Ecto neural progenitor cell (in vitro differentiated cells): ENCODE measurements at regions not wholly inside any gene's neighbourhood (a gene's known extent, or its start where the extent isn't known, plus 50 kb on each side); places are given as distances from the start of the nearest gene placed in this dataset.

Source experiments
- DNase-seq: peaks from one replicate; pipeline ENCODE4 v3.0.0-alpha.2; 2018; ENCODE audit warnings: low spot score

DNA sequence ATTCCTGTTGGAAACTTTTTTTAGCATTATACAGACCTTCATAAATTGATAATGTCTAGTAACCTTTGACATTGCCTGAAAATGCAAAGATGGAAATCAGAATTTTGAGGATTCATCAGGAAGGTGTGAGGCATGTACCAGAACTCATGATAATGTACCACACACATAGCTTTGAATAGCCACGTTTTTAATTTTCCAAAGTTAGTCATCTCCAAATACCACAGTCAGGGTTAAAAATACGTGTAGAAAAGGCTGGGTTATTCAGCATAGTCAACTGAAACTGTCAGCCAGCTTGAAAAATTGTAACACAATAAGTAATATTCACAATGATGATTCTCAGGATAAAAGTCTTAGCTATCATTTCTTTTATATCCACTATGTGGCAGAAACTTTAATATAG lies 102.0 kb upstream of the THRB start:
- DNase-seq: no peak

DNA sequence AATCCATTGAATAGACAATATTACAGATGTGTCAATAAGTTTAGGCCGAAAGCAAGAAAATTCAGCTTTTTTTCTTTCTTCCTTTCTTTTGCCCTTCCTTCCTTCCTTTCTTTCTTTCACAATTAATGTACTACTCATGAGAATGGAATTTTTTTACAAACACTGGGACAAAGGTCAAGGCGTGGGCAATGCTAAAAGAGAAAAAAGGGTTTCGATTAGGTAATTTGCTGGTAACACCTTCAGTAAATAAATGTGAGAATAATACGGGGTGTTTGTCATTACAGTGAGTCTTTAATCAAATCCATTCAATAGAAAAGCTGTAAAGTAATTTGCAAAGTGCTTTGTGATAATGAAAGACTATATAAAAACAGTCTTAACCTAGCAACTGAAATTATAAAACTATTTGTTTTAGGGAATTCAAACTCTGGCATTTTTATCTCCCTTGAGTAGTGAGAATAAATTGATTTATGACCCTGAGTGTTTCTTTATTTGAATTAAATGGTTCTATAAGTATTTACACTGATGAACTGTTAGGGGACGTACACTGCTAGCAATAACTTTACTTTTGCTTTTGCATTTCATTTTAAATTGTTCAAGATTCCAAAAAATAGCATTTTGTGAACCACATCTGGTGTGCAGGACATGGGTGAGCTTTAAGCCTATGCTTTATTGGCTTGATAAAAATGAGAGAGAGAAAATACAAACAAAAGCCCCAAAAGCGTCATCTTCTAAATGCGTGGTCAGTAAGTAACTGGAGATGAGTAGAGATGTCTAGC lies 104.2 kb upstream of the THRB start:
- DNase-seq: no peak

DNA sequence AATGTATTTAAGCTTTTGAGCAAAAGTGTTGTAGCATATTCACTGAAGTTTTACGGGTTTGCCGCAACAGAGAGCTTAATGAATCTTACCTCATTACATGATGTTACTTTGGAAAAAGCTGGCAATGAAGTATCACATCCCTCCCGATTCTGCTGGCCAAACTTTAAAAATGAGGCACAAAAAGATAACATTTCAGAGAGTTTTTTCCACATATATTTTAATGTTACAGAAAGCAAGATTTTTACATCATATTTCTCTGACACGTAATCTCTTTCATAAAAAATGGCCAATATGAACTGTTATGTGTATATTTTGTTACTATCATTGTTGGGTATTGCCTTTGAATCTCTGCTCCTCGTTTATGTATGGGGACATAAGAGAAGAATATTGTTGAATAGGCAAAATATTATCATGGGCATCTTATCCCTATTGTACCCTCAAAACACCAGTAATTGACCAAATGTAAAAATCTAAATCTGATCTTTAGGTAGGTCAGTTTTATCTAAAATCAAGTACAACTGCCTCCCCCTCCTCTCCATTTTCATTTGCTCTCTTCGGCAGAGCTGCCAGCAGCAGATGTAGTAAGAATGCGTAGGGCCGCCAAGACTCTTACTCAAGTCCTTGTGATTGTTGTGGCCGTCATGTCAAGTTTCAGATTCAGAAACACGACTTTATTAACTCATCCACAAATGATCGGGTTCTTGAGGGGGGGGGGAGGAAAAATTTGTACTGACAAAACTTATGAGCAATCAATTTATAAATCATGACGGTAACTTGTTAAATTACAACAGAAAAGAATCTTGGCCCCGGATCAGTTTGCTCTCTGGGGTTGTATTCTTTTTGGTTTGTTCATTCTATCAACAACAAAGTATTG lies 106.7 kb upstream of the THRB start:
- DNase-seq: no peak

DNA sequence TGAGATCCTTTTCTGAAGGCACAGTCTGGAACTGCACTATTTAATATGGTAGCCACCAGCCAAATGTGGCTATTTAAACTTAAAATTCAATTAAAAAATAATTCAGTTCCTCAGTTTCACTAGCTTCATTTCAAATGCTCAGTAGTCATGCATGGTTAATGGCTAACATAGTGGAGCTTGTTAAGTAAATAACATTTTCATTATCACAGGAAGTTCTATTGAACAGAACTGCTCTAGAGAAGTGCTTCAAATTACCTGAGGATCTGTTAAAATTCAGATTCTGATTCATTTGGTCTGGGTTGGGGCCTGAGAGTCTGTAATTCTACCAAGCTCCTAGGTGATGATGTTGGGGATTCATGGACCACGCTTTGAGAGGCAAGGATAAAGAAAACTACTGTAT lies 109.6 kb upstream of the THRB start:
- no peak for DNase-seq

DNA sequence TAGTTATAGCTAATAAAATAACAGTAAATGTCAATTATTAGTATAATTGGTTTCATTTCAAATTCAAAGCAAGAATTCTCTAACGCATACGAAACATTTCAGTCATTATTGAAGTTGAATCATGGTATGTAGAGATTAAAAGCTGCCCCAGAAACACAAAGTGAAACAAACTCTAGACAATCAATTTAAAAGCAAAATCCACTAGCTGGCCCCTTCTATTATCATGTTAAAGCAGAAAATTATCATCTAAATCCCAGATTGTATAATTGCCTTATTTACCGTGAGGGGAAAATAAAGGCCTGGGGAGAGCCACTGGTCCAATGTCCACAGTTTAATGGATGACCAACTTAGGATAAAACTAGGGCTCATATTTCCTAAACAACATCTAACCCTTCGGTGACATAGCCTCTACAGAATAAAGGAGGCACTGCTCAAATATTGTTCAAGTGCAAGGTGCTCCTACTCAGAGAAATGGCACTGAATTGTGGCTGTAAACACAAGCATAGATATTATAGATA lies 110.9 kb upstream of the THRB start:
- no peak for DNase-seq

DNA sequence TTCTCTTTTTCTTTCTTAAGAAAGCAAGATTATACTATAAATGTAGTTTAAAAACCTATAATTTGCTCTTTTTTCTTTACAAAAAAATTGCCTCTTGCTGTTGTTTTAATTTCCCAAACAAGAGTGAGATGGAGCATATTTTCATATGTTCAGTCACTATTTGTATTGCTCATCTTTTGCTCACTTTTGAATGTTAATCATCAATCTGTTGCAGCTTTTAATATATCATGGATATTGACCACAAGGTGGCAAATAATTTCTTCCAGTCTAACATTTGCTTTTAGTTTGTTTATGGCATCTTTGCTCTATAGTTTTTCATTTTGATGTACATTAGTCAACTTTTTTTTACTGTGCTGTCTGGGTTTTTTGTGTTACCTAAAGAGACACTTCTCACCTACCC lies 112.6 kb upstream of the THRB start:
- DNase-seq: no peak

DNA sequence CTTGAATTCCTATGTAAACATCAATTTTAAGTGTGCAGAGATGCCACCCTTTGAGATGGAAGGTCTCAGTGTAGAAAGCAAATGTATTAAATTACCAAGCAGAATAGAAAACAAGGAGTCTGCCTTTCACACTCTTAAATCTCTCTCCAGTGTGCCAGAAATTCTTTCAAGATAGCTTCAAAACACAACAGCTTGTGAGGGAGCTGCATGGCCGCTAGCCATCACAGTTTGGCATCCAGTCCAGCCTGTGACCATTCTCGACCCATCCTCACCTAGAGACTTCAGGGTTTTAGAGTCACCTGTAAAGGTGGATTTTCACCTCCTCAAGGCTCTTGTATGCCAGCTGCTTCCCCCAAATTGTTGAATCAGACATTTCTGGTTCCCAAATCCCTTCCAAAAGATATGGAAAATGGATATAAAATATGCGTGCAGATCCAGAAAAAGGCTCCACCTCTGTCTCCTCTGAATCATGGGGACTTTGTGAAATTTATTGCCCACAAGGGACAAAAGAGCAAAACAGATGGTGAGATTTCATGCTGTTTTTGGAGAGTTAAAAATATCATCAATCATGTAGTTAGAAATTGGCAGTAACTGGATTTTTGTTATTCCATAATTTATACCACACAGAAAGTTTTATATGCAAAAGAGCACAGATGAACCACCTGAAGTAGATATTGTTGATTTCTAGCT lies 114.2 kb upstream of the THRB start:
- DNase-seq: no peak

DNA sequence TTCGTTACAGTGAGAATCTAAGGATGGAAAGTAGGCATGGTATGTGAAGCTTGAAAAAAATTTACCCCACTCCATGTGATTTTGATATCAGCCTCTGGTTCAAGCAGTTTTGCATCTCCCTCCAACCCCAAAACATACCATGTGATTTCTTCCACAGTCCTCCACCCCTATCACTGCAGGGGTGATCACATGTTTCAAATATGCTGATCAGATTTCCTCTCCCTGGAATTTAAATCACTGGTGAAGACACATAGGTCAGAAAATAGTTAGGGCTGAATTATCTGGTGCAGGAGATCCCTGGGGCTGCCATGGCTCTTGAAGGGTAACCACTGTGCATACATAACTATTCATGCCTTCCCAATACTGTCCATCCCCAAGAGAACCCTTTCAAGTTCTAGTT lies 119.7 kb upstream of the THRB start:
- no peak for DNase-seq

DNA sequence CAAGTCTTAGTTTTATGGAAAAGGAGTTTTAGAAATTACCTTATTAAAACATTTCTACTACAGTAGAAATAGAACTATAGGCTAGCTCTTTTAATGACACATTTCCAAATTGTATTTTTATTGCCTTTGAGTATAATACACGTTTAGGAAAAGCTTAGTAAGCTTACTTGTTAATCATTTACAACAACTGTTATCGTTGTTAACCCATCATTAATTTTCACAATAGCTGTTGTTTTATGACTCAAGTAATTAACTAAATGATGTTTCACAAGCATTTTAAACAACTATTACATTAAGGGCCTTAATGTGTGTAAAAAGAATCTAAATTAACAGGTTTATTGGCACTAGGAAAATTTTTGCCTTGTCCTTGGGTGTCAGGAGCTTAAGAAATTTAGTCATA lies 120.5 kb upstream of the THRB start:
- no peak for DNase-seq

DNA sequence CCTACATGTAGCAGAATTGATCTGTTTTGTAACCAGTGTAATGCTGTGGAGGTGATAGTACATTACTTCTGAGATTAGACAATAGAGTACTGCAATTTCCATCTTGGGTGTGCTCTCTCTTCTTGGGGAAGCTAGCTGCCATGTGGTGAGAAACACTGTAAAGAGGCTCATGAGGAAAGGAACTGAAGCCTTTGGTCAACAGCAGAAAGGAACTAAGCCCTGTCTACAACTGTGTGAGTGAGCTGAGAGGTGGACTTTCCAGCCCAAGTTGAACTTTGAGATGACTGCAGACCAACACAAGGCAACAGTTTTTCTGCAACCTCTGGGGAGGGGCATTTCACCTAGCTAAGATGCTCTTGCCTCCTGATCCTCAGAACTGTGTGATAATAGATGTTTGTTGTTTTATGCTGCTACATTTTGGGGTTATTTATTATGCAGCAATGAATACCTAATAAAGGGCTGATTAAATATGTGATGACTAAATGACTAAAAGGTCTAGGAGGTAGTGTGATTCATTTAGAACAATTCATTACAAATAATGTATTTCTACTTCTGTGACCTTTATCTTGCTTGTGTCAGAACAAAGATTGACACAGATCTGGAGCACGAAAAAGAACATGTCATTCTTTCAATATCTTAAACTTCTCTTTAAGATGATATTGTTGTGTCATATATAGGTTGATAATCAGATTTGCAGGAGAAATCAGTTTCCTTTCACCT lies 121.6 kb upstream of the THRB start:
- no peak for DNase-seq

DNA sequence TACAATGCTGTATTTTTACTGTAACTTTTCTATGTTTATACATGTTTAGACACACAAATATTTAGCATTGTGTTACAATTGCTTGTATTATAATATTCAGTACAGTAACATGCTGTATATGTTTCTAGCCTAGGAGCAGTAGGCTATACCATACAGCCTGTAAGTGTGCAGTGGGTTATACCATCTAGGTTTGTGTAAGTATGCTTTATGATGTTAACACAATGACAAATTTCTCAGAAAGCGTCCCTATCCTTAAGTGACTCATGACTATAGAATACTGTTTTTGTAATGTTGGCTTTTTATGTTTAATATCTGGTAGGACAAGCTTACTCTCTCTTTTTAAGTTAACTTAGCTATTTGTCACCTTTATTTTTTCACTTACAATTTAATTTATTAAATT lies 127.5 kb upstream of the THRB start:
- no peak for DNase-seq

DNA sequence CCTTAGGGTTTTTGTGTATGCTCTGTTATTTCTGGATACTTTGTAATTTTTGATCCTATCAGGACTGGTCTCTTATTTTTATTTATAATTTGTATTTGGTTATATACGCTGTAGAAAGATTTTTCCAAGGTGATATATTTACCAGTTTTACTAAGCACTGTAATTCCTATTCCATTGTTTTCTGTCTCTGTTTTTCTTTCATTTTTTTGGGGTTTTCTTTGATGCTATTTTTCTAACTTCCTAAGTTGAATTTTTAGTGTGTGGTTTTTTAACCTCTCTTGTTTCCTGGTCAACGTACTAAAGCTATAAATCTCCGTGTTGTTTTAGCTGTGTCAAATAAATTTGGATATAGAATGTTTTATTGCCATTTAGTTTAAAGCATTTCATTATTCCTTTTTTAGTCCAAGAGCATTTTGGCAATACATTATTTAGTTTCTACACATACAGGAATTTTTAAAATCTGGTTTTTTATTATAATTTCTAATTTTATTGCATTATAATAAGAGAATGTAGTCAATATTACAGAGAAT lies 128.1 kb upstream of the THRB start:
- no peak for DNase-seq

DNA sequence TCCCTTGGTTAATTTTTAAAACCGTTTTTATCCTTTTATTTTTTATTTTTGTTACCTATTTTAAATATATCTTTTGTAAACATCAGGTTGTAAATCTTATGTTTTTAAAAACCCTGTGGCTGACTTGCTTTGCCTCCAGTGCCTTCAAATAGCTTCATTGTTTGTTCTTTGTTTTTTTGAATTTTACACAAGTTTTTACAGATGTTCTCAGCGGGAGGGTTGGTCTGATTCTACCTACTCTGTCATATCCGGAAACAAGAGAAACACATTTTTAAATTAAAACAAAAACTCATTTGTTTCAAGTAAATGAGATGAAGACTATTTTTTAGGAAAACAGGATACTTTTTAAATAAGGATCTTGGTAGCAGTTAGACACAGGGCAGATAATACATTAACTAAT lies 129.0 kb upstream of the THRB start:
- DNase-seq: no peak

DNA sequence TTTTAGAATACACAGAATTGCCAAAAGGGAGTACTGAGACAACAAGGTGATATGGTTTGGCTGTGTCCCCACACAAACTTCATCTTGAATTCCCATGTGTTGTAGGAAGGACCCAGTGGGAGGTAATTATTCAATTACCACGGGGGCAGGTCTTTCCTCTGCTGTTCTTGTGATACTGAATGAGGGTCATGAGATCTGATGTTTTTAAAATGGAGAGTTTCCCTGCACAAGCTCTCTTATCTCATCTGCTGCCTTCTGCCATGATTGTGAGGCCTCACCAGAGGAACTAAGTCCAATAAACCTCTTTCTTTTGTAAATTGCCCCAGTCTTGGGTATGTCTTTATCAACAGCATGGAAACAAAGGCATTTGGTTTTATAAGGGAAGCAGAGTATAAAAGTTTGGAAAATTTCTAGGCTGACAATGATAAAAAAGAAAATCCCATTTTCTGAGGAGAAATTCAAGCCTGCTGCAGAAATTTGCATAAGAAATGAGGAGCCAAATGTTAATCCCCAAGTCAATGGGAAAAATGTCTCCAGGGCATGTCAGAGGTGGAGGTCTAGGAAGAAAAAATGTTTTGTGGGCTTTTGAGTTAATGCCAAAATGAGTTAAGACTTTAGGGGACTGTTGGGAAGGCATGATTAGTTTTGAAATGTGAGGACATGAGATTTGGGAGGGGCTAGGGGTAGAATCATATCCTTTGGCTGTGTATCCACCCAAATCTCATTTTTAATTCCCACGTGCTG lies 130.5 kb upstream of the THRB start:
- DNase-seq: no peak

DNA sequence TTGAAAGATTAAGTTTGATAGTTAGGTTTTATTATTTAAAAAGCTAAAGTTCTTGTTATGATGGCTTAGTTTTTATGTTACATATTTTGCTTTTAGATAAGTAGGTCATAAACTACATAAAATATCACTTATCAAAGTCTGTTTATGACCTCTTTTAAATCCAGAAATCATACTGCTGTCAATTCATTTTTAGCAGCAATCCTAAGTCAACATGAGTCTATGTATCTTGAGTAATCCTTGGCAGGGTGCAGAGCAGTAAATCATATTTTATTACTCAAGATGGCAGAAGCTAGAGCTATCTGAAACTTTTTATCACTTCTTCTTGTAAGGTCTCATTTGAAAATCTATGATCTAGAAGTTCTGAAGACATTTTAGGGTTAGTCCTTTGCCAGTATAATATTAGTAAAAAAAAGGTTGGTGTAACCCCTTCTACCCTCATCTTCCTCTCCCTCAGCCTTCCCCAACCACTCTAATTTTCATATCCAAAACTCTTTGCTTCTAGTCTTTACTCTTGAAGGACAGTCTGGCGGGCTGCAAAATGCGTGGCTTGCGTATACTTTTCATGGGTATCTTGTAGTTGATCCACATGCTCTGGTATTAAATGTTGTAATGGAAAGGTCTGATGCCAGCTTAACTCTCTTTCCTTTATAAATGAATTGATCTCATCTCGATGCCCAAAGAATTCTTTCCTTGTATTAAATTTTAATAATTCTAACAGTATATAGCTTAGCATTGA lies 134.0 kb upstream of the THRB start:
- no peak for DNase-seq

DNA sequence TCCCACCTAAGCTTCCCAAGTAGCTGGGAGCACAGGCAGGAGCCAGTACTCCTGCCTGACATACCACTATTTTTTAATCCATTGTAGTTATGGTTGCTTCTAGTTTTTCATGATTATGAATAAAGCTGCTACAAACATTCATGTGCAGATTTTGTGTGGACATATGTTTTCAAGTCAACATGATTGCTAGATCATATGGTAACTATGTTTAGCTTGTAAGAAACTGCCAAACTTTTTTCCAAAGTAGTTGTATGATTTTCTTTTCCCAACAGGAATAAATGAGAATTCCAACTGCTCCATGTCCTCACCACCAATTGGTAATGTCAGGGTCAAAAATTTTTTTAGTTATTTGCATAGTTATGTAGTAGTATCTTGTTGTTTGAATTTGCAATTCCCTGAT lies 136.8 kb upstream of the THRB start:
- DNase-seq: no peak

DNA sequence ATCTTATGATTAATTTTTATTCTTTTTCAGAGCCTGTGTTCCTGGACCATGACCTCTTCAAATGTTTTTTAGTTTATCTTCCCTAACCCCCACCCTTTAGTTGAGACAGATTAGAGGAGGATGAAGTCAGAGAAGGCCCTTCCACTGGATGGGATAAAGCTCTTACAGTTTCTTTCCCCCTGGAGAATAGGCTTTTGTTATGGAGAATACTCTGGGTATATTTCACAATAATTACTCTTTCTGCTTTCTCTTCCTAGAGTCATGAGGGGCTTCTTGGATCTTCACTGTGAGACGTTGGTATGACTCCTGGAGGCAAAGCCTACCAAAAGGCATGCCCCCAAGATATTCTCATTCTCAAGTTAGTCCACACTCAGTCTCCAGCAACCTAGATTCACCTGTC lies 144.4 kb upstream of the THRB start:
- no peak for DNase-seq

DNA sequence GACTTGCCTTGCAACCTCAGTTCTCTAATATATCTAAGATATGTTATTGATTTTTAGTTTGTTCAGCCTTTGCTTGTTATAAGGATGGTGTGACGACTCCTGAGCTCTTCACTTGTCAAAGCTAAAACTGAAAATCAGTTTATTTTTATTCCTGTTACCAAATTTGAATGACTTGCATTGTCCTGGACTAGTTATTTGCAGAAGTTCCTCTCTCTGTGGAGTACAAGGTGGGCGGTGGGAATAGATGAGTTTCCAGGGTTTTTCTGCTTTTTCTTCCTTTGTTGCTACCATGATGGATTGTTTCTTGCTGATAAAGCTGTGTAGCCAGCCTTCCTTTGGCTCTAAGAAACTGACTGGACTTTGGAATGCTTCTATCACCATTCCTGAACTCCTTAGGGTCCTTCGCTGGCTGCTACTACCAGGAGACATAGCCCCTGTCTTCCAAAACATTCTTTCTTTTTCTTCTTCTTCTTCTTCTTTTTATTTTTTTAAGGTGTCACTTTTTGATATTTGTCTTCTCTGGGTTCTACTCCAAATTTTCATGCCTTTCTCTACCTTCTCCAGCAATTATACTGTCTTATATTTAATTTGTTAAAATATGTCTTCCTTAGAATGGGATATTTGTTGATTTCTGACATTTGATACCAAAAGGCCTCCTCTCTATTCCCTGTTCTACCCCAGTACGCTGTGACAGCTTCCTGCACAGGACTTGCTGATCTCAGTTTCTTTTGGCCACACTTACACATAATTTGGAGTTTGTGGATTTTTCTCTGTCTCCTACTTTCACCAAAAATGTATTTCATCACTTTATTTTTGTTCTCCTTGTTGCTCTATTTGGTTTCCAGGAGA lies 145.1 kb upstream of the THRB start:
- no peak for DNase-seq

DNA sequence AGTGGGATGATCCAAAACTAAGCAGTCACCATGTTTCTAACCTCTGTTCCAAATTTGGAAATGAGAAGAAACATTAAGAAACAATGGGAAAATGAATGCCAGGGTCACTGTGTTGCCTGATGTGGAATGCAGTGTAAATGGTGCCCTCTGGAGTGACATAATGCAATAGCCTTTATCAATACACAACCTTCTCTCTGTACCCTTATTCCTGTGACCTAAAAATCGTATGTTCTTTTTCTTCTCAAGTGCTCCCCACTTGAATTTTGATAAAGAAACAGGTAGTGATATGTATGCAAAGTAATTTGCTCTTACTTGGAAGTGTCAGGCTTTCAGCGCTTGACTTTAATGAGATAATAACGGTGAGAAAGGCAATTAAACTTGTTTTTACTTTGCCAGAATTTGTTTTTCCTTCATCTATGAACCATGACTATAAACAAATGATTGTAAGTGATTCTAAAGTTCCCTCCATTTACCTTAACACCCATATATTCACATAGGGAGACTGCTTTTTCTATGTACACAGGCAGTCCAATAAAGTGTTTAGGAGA lies 145.8 kb upstream of the THRB start:
- no peak for DNase-seq
